ENCODE measurements at regions not wholly inside any gene's neighbourhood (a gene's known extent, or its start where the extent isn't known, plus 50 kb on each side); places are given as distances from the start of the nearest gene placed in this dataset.
"Not testable (repeated sequence)": the region's sequence is repeated elsewhere in the genome, so short reads cannot be mapped to it uniquely, and the experiment has no call there.

GRCh38 chr6:14372734-14373489, 255.3 kb downstream of the CD83 start:
- no peak for DNase-seq

GRCh38 chr6:14373648-14374437, 256.3 kb downstream of the CD83 start:
- DNase-seq: no peak

GRCh38 chr6:14375930-14376329, 258.4 kb downstream of the CD83 start:
- no peak for DNase-seq

DNA sequence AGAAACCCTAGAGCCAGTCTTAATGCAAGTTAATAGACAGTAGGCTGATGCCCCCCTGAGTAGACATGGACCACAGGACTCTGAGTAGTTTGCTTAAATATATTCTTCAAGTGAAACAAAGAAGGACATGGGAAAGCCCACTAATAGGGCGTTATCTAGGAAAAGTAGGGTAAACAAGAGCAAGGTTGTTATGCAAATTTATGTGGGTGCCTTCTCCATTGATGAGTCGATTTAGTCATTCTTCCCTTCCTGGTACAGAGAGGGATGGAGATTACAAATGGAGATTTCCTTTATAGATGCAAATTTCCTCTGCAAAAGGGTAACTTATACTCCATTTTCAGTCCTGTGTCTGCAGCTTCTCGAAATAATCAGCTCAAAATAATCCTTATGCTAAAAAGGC, 262.0 kb downstream of the CD83 start:
- DNase-seq: no peak

DNA sequence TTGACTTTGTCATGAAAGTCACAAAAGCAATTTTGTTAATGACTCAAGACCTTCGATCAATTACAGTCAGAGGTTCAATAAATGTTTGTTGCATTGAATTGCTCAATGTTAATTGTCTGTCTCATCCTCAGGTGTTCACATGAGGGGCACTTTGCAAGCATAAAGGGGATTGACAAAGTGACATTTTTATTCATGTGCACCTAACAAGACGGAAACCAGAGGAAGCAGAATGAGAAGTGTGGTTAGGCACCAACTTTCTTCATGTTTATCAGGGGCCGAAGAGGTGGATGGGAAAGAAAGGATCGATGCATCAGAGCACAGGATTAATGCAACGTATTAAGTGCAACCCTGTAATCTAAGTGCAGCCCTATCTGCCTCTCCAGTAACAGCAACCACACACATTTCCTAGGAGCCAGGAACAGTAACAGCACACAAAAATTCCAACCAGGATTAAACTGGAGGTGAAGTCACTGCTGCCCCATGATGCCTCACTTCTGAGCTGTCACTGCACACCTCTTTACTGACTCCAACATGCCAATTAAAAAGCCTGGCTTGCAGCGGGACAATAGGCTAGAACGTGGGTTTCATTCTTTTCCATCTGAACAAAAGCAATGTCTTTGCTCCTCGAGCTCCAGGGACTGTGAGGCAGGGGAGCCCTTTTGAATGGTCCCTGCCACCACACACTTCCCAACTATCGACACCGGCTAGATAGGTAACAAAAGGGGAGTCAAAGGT, 262.7 kb downstream of the CD83 start:
- DNase-seq: no peak

GRCh38 chr6:14380901-14381828, 263.6 kb downstream of the CD83 start:
- DNase-seq: no peak

DNA sequence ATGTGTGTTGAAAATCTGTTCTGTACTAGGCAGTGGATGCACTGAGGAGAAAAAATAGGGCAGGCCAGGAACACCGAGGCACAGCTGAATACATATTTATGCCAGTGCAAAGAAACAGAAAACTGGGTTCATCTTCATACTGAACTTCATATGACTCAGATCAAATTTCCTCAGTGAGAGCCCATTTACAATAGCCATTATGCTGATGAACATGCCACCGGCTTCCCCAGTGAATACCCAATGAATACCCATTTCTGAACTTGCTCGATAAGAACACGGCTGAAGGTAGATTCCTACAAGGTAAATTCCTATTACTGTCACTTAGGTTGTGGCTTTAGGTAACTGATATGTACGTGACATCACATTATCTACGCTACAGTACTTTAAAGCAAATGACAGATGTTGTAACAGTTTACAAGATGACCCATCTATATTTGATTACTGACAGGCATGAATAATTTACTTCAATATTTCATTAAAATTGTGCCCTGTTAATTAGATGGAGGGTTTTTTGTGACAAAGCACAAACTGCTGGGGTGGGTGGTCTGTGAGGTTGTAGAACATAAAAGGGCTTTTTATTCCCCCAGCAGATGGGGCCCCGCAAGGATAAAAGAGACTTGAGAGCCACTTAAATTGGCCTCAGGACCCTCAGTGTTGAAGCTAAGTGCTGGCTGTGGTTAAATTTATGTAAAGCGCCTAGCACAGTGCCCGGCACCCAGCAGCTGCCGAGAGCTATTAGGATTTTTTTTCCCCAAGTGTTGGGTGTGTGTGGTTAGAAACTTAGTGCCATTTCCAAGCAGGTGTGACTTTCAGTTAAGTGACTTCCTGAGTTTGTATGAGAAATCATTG, 264.5 kb downstream of the CD83 start:
- no peak for DNase-seq

DNA sequence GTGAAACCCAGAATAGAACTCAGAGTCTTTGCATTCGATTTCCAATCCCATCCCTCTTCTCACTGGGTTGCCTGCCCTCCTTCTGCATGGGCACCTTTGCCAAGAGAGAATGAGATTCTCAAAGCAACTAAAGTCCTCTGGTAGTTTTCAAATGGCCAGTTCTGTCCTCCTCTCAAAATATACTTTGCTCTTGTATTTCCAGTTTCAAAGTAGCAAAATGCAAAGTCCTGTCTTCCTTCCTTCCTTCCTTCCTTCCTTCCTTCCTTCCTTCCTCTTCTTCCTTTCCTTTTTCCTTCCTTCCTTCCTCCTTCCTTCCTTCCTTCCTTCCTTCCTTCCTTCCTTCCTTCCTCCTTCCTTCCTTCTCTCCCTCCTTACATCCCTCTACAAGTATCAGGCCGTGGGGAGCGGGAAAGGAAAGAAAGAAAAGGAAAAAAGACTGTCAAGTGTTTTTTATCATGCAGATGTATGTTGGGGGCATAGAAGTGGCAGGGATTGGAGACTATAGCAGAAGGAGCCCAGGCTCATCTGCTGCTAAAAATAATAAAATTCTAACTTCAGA, 265.2 kb downstream of the CD83 start:
- no peak for DNase-seq

DNA sequence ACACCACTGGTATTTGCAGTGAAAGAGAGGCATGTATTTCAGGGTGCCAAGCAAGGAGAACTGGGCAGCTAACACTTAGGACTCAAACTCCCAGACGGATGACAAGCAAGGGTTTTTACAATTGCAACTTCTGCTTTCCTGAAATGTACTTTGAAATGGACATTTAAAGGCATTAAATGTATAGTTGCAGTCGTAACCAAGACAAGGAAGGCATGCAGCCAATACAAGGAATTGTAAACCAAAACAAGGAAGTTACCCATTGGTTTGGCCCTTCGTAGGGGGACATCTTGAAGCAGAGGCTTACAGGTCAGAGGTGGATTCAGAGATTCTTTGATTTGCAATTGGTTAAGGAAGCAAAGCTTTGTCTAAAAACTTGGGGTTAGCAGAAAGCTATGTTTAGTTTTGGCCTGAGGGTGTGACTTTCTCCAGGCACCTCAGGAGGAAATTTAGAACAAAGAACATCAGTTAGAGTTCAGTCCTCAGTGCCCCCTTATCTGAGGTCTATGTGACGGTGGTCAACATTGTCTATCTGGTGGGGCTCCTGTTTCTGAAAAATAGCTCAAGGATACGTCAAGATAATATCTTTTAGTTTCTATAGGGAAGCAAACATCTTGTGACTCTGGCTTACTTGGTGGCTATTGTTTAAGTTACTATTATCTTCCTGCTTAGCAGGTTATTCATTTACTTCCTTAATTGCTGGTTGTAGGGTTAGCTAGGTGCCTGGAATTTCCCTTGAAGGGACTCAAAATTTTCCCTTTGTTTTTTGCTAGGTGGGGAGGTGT, 266.0 kb downstream of the CD83 start:
- DNase-seq: no peak

DNA sequence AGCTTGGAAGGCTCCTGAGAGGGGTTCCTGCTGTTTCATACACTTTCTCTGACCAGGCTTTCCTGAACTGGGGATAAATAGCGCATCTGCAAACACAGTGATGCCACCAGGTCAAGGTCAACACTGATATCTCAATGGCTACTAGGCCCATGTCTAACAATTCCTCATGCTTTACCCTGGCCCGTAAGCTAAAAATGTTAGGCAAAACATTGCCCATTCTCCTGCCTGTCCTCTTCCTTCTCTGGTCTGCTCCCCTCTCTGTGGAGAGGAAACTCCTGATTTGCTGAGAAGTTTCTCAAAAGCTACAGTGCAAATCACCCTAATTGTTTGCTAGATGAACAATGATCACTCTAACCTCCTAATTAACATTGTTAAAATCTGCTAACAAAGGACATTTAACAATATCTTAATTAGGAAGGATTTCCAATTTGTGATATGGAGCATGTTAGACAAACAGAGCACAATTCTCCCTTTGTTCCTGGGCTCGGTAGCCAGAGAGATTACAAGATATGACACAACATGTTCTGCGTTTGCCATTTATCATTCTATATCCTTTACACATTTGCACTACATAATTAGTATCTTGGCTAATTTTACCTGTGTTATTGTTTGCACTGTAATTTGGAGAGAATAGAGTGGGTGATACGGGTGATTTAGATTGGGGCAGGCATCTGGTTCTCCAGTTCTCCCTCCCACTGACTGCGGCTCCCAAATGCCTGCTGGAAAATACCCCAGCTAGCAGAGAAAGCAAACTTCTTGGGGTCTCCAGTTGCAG, 266.8 kb downstream of the CD83 start:
- DNase-seq: no peak

DNA sequence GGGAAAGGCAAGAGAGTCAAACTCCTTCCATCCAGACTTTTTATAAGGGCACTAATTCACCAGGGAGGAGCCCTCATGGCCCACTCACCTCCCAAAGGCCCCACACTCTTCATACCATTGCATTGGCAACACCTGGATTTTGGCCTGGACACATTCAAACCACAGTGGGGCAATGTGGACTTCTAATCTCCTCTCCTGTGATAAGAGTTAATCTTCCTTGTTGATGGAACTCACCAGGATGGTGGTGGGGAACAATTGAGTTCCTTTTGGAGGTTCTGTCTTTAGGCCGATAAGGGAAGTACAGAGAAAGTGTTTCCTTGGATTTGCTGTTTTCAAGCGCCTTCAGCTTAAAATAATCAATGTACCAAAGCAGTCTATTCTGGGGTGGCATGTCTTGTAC, 268.7 kb downstream of the CD83 start:
- DNase-seq: no peak

- DNase-seq: no peak
Observed at GRCh38 chr6:14386668-14387067, 269.1 kb downstream of the CD83 start.

DNA sequence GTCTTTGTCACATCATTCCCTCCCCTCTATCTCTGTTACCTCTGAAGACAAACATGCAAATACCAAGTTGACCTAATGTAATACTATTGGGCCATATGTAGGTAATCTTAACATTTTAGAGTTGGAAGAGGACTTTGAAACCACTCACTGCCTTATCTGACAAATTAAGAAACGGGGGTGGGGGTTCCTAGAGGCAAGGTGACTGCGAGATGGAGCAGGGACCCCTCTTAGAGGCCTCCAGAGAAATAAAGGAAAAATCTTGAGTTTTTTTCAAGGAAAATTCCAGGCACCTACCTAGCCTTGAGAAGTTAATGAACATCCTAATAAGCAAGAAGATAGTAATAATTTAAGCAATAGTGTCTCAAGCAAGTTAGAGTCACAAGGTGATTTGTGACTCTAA, 270.8 kb downstream of the CD83 start:
- no peak for DNase-seq

DNA sequence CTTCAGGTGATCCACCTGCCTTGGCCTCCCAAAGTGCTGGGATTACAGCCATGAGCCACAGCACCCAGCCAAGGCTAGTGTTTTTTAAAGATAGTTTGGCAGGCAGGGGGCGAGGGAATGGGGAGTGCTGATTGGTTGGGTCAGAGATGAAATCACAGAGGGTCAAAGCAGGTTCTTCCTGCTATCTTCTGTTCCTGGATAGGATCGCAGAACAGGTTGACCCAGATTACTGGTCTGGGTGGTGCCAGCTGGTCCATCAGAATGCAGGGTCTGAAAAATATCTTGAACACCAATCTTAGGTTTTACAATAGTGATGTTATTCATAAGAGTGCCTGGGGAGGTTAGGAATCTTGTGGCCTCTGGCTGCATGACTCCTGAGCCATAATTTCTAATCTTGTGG, 272.2 kb downstream of the CD83 start:
- DNase-seq: not testable (repeated sequence)

DNA sequence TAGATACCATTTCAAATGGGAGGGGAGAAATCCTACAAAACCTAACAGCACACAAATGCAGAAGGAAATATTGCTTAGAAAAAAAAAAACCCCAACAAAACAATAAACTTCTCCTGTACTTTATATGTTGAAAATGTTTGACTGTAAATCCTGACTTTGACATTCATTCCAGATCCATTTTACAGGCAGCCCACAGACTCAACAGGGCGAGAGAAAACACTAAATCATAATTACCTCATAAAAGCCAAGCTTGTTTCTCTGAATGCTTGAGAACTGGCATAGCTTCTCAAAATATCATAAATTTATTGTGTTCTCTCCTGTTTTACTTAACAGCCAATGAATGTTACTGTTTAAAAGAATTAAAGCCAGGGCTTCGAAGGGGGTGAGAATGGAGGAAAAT, 273.2 kb downstream of the CD83 start:
- no peak for DNase-seq

- no peak for DNase-seq
Observed at GRCh38 chr6:14393910-14394309, 276.3 kb downstream of the CD83 start.

- no peak for DNase-seq
Observed at GRCh38 chr6:14396392-14396791, 278.8 kb downstream of the CD83 start.

- DNase-seq: no peak
Observed at GRCh38 chr6:14396826-14397517, 279.4 kb downstream of the CD83 start.

DNA sequence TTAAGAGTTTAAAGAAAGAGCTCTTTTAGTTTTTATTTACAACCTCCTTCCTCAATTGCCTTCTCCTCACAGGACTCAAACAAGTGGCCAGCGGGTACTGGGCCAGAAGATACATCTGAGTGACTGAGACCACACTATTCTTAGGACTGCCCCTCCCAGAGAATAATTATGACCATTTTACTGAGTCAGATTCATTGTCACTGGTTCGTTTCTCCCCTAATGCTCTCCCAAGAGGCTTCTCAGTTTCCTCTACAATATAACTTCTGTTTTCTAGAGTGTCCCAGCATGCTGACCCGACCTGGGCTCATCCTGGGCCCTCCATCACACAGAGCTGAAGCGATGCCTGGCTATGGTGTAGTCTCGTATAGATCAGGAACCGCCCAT, 279.9 kb downstream of the CD83 start:
- DNase-seq: no peak

All from occipital lobe (tissue), 1 donor.